Nephron (organoid): ENCODE measurements at regions not wholly inside any gene's neighbourhood (a gene's known extent, or its start where the extent isn't known, plus 50 kb on each side); places are given as distances from the start of the nearest gene placed in this dataset.

Experiments
- H3K27ac Mint-ChIP-seq, 3 experiments: 2 replicates each; pipeline ENCODE4 v1.8.0; 2020; ENCODE audit warnings: mixed read lengths in 3 of 3, mild to moderate bottlenecking in 2 of 3, moderate library complexity in 1 of 3
- H3K27me3 Mint-ChIP-seq: 2 replicates; pipeline ENCODE4 v1.8.0; 2021; ENCODE audit warnings: low read depth, mild to moderate bottlenecking, moderate library complexity, mixed read lengths
- H3K36me3 Mint-ChIP-seq: 2 replicates; pipeline ENCODE4 v1.8.0; 2020; ENCODE audit warnings: low read depth, mixed read lengths
- H3K4me1 Mint-ChIP-seq: 2 replicates; pipeline ENCODE4 v1.8.0; 2020; ENCODE audit warnings: mixed read lengths
- H3K4me3 Mint-ChIP-seq, 3 experiments: 2 replicates each; pipeline ENCODE4 v1.8.0; 2020; ENCODE audit warnings: mild to moderate bottlenecking in 3 of 3, mixed read lengths in 3 of 3, moderate library complexity in 2 of 3
- H3K9me3 Mint-ChIP-seq: 2 replicates; pipeline ENCODE4 v1.8.0; 2020; ENCODE audit warnings: mixed read lengths
- TF ChIP-seq, protein P1 (sequence below), 3 experiments: fragments of 200-600 bp; sonication (generic); IDR thresholded peaks; one replicate each; pipeline ENCODE4 v1.5.0; 2021; ENCODE audit warnings: antibody characterized with exemption in 3 of 3; ENCODE audit not compliant: unreplicated experiment in 3 of 3

DNA sequence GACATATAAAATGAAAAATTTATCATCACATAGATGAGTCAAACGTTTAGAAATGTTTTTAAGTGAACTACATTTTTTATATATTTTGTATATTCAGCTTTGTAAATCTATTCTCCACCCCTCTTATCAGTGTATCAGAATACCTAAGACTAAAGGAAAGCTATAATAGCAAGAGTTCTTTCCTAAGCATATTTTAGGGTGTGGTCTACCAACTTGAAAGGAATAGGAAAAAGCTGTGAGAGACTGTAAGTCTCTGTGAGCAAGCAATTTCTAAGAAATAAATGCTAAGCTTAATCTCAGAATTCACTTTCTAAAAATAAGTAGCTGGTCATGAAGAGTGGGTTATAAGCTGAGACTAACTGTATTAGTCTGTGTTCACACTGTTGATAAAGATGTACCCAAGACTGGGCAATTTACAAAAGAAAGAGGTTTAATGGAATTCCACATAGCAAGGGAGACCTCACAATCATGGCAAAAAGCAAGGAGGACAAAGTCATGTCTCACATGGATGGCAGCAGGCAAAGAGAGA, 175.4 kb upstream of the PREP start:
- no peaks in the 10 kb centered on the region for H3K9me3 Mint-ChIP-seq

DNA sequence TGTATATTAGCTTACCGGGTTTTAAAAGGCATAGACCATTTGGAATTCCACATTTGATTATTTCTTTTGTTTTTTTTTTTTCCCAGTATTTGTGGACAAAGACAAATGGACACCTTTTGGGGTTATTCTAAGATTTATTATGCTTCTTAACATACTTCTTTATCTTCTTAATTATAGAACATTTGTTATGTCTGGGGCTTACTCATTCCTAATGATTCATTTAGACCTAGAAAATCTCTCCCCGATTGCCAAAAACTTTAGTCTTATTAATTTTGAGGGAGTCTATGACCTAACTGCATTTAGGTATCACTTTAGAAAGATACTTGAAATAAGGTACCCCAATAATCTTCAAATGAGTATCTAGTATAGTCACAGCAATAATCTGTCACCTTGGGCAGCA, 170.7 kb upstream of the PREP start:
- Mint-ChIP-seq H3K36me3 (no peaks in the 10 kb centered on the region), H3K27ac (no peak overlapping the region), H3K27me3 (peaks cover 8% of the 10 kb centered on the region), H3K4me3 (no peak overlapping the region), H3K9me3 (no peaks in the 10 kb centered on the region), H3K4me1 (no peaks in the 10 kb centered on the region)
- TF ChIP-seq, protein P1, sequence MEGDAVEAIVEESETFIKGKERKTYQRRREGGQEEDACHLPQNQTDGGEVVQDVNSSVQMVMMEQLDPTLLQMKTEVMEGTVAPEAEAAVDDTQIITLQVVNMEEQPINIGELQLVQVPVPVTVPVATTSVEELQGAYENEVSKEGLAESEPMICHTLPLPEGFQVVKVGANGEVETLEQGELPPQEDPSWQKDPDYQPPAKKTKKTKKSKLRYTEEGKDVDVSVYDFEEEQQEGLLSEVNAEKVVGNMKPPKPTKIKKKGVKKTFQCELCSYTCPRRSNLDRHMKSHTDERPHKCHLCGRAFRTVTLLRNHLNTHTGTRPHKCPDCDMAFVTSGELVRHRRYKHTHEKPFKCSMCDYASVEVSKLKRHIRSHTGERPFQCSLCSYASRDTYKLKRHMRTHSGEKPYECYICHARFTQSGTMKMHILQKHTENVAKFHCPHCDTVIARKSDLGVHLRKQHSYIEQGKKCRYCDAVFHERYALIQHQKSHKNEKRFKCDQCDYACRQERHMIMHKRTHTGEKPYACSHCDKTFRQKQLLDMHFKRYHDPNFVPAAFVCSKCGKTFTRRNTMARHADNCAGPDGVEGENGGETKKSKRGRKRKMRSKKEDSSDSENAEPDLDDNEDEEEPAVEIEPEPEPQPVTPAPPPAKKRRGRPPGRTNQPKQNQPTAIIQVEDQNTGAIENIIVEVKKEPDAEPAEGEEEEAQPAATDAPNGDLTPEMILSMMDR (IDR thresholded peaks at IDR 0.05; ENCODE audit: unreplicated experiment in 3 of 3) = no peak

More for the DNA sequence above, 175.4 kb upstream of the PREP start:
- no peak overlapping the region for H3K27ac Mint-ChIP-seq
- H3K27me3 Mint-ChIP-seq = peaks cover 4% of the 10 kb centered on the region
- no peak overlapping the region for H3K4me3 Mint-ChIP-seq
- TF ChIP-seq, protein P1 (IDR thresholded peaks at IDR 0.05; ENCODE audit: unreplicated experiment in 3 of 3) = no peak
- no peaks in the 10 kb centered on the region for H3K4me1 Mint-ChIP-seq
- no peaks in the 10 kb centered on the region for H3K36me3 Mint-ChIP-seq

DNA sequence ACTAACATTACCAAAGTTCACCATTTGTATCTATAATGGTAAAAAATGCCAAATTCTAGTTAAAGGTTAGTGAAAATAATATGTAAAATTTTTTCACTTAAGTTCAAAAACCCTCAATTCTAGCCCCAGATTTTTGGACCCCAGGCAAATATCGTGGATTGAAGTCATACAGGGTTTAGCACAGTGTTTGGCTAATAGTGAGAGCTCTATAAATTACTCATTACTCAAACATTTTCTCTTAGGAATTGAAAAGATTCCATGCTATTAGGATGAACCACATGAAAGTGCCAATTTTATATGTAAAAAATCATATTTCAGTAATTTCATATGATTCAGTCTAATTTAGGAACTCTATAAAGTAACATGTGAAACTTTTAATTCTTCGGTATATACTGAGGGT, 170.3 kb upstream of the PREP start:
- Mint-ChIP-seq H3K27ac (no peak overlapping the region), H3K4me3 (no peak overlapping the region), H3K36me3 (no peaks in the 10 kb centered on the region)

DNA sequence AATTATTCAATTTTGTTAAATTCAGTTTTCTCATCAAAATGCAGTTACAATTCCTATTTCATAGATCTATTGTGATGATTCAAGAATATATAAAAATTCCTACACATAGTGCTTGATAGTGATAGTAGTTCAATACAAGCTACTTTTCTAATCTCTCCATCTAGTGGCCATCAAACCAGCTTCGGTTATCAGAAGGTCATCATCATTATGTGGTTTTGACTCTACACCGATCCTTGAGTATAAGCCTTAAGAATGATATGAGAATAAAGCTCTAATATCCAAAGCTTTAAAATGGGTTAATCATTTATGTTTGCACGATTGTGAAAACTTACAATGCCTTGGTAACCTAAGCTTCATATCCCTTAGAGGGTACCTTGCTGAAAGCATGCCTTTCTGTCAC, 167.5 kb upstream of the PREP start:
- Mint-ChIP-seq H3K9me3 (no peaks in the 10 kb centered on the region), H3K27me3 (peaks cover 8% of the 10 kb centered on the region), H3K36me3 (no peaks in the 10 kb centered on the region), H3K4me3 (no peak overlapping the region), H3K27ac (no peak overlapping the region), H3K4me1 (no peaks in the 10 kb centered on the region)
- TF ChIP-seq, protein P1 (IDR thresholded peaks at IDR 0.05; ENCODE audit: unreplicated experiment in 3 of 3) = no peak

More for the DNA sequence above, 170.3 kb upstream of the PREP start:
- H3K27me3 Mint-ChIP-seq = peaks cover 8% of the 10 kb centered on the region
- H3K9me3 Mint-ChIP-seq = no peaks in the 10 kb centered on the region
- no peaks in the 10 kb centered on the region for H3K4me1 Mint-ChIP-seq
- TF ChIP-seq, protein P1 (IDR thresholded peaks at IDR 0.05; ENCODE audit: unreplicated experiment in 3 of 3) = no peak

DNA sequence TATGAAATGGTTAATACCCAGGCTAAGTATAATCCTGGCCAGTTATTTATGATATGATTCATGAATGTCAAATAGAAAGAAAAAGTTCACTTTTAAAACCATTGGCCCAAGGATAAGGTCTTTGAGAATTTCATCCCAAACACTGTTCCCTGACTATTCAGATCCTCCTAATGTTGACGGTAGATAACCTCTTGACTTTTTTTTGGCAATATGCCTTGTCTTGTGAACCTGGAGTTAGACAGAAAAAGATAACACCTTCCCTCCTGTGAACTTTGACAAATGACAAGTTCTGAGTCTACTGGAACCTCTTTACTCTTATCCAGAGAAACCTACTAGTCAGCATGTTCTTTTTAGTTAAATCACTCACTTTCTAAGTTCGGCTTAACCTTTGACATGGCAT, 166.8 kb upstream of the PREP start:
- TF ChIP-seq, protein P1 (IDR thresholded peaks at IDR 0.05; ENCODE audit: unreplicated experiment in 3 of 3) = no peak
- Mint-ChIP-seq H3K36me3 (no peaks in the 10 kb centered on the region), H3K4me3 (no peak overlapping the region), H3K9me3 (no peaks in the 10 kb centered on the region), H3K4me1 (no peaks in the 10 kb centered on the region), H3K27ac (no peak overlapping the region), H3K27me3 (peaks cover 8% of the 10 kb centered on the region)

DNA sequence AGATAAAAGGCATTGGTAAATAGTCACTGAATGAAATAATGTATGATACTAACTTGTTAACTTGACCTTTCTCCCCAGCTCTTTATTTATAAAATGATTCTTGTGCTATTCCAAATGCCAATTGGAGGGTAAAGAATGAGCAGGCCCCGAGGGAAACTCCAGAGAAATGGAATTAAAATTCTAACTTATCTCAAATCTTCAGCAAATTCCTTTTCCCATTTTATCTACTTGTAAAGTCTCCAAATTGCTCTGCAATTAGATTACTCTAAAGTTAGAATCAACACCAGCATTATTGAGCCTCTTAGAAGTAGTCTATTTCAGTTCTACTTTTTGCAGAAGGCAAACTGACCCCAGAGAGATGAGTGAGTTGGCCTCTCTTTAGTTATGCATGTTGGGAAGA, 165.9 kb upstream of the PREP start:
- H3K36me3 Mint-ChIP-seq = no peaks in the 10 kb centered on the region
- H3K9me3 Mint-ChIP-seq = no peaks in the 10 kb centered on the region
- no peaks in the 10 kb centered on the region for H3K4me1 Mint-ChIP-seq
- peaks cover 8% of the 10 kb centered on the region for H3K27me3 Mint-ChIP-seq
- H3K4me3 Mint-ChIP-seq = no peak overlapping the region
- TF ChIP-seq, protein P1 (IDR thresholded peaks at IDR 0.05; ENCODE audit: unreplicated experiment in 3 of 3) = no peak
- no peak overlapping the region for H3K27ac Mint-ChIP-seq
